HCT116 (cell line): ENCODE measurements at regions not wholly inside any gene's neighbourhood (a gene's known extent, or its start where the extent isn't known, plus 50 kb on each side); places are given as distances from the start of the nearest gene placed in this dataset.

Experiments
- POLR2A ChIP-seq: IDR thresholded peaks from 2 replicates; pipeline ENCODE4 v1.7.0; 2011; ENCODE audit warnings: borderline replicate concordance; ENCODE audit not compliant: insufficient read depth, insufficient read length; ENCODE audit errors: extremely low read depth
- SIN3A ChIP-seq: IDR thresholded peaks from 2 replicates; pipeline ENCODE4 v1.6.1; 2012; ENCODE audit warnings: low read depth

DNA sequence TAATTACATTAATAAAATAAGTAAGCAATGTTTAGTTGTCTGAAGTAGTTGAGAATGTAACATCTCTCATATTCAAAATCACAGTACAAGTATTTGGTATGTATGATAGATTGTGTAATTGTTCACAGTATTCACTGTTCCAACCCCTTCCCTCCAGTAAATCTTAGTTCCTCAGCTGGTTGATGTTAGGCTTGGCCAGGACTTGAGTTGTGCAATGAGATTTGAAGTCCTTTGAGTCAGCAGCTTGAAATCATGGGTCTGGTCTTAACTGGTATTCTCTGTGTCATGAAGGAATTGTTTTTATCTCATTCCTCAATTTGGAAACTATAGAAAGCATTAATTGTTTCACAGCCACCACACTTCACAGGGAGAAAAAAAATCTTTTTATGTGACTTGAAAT is 477.1 kb downstream of the FSCB start:
- TF ChIP-seq SIN3A = no peak
- no peak for TF ChIP-seq POLR2A
